ENCODE measurements at regions not wholly inside any gene's neighbourhood (a gene's known extent, or its start where the extent isn't known, plus 50 kb on each side); places are given as distances from the start of the nearest gene placed in this dataset.

DNA sequence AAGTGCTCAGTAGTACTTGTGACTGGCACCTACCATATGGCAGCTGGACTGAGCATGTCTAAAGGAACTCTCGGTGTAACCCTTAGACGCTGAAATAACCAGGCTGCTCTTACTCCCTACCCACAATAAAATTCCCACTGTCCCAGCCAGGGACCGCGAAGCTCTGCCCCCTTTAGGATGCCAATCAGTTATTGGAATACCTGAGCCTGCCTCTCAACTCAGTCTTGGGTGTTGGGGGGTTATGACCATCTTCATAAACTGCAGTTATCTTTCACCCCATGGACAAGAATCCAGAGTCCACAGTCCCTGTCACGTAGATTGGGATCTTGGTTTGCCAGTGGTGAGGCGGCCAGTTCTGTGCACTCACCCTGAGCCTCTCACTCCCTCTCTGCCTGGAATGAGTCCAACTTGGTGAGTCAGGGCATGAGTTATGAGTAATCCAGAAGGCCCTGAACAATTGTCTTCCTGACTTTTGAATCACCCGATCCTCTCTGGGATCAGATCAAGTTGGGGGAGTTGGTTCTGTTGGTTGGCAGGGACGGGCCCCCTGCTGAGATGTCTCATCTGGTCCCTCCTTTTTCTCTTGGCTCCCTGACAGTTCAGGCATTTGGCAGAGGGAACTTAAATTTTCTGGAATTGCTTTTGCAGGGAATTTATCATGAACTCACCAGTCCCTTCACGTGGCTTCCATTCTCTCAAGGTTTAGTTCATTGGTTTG lies 120.1 kb upstream of the UBE2E1 start:
- H3K27ac Mint-ChIP-seq = peak overlapping the region; percentile 43
- no peak for TF ChIP-seq CTCF (conservative IDR thresholded peaks at IDR 0.05)
- H3K9me3 Mint-ChIP-seq = peaks cover 12% of the 10 kb centered on the region
- peaks cover 4% of the 10 kb centered on the region for H3K36me3 Mint-ChIP-seq
- H3K4me3 Mint-ChIP-seq = no peak overlapping the region
- H3K27me3 Mint-ChIP-seq = peaks cover 4% of the 10 kb centered on the region
- no peak for DNase-seq (ENCODE audit: extremely low spot score, unreplicated experiment)
- H3K4me1 Mint-ChIP-seq (ENCODE audit: unreplicated experiment) = peaks cover 16% of the 10 kb centered on the region

DNA sequence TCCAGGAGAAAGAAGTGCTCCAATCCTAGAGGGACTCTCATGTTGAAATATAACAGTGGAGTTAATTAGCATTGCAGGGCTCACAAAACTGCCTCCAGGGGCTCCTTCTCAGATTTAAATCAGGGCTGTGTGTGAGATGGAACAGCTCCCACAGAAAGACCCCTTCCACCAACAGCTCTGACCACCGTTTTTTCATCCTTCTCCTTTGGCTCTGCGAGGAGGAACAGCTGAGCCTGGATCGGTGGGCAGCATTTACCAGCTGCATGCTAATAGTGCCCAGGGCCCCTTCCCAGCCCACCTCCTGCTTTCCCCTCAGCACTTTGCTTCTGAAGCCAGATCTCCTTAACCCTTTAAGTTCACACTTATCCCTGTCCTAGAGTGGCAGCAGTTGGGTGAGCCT lies 119.2 kb upstream of the UBE2E1 start:
- H3K9me3 Mint-ChIP-seq = peaks cover 19% of the 10 kb centered on the region
- no peak for DNase-seq (ENCODE audit: extremely low spot score, unreplicated experiment)
- no peak for TF ChIP-seq CTCF (conservative IDR thresholded peaks at IDR 0.05)
- peaks cover 4% of the 10 kb centered on the region for H3K27me3 Mint-ChIP-seq
- no peak overlapping the region for H3K4me3 Mint-ChIP-seq
- H3K36me3 Mint-ChIP-seq = peaks cover 4% of the 10 kb centered on the region
- no peak overlapping the region for H3K27ac Mint-ChIP-seq
- peaks cover 16% of the 10 kb centered on the region for H3K4me1 Mint-ChIP-seq (ENCODE audit: unreplicated experiment)

DNA sequence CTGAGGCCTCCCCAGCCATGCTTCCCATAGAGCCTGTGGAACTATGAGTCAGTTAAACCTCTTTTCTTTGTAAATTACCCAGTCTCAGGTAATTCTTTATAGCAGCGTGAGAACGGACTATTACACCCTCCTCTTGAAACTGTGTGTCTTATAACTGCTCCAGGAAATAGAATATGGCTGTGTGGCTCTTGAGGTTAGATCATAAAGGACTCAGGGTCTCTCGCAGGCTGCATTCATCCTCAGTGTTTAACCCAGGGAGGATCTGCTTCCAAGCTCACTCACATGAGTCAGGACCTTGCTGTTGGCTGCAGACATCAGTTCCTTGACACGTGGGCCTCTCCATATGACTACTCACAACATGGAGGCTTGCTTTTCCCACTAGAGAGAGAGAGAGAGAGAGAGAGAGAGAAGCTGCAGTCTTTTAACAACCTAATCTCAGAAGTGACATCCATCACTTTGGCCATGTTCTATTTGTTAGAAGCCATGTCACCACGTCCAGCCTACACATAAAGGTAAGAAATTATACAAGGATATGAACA lies 114.3 kb upstream of the UBE2E1 start:
- peaks cover 3% of the 10 kb centered on the region for H3K27me3 Mint-ChIP-seq
- H3K9me3 Mint-ChIP-seq = peaks cover 19% of the 10 kb centered on the region
- TF ChIP-seq CTCF (conservative IDR thresholded peaks at IDR 0.05) = no peak
- peaks cover 4% of the 10 kb centered on the region for H3K36me3 Mint-ChIP-seq
- H3K4me3 Mint-ChIP-seq = no peak overlapping the region
- H3K27ac Mint-ChIP-seq = no peak overlapping the region
- no peak for DNase-seq (ENCODE audit: extremely low spot score, unreplicated experiment)
- H3K4me1 Mint-ChIP-seq (ENCODE audit: unreplicated experiment) = peaks cover 7% of the 10 kb centered on the region

GRCh38 chr3:23696842-23697241 lies 108.9 kb upstream of the UBE2E1 start:
- no peak overlapping the region for H3K27ac Mint-ChIP-seq
- no peak for TF ChIP-seq CTCF (conservative IDR thresholded peaks at IDR 0.05)
- no peaks in the 10 kb centered on the region for H3K9me3 Mint-ChIP-seq
- no peak overlapping the region for H3K4me3 Mint-ChIP-seq
- H3K4me1 Mint-ChIP-seq (ENCODE audit: unreplicated experiment) = peaks cover 15% of the 10 kb centered on the region
- no peak for DNase-seq (ENCODE audit: extremely low spot score, unreplicated experiment)
- H3K36me3 Mint-ChIP-seq = no peaks in the 10 kb centered on the region
- H3K27me3 Mint-ChIP-seq = peaks cover 6% of the 10 kb centered on the region

- DNase-seq (ENCODE audit: extremely low spot score, unreplicated experiment) = no peak
- Mint-ChIP-seq H3K27me3 (peaks cover 7% of the 10 kb centered on the region), H3K4me3 (no peak overlapping the region), H3K36me3 (no peaks in the 10 kb centered on the region), H3K27ac (no peak overlapping the region), H3K4me1 (ENCODE audit: unreplicated experiment) (peaks cover 16% of the 10 kb centered on the region), H3K9me3 (no peaks in the 10 kb centered on the region)
- no peak for TF ChIP-seq CTCF (conservative IDR thresholded peaks at IDR 0.05)
Observed at GRCh38 chr3:23697416-23697815, 108.3 kb upstream of the UBE2E1 start.

All from type B pancreatic cell (in vitro differentiated cells).